Transverse colon (tissue), 4 donors: ENCODE measurements at regions not wholly inside any gene's neighbourhood (a gene's known extent, or its start where the extent isn't known, plus 50 kb on each side); places are given as distances from the start of the nearest gene placed in this dataset.

ENCODE experiments used
- DNase-seq: peaks from one replicate; pipeline ENCODE4 v3.0.0-alpha.2; 2019
- H3K27ac ChIP-seq, 4 donors: fragments of 200-600 bp; sonication (generic); 2 replicates each; pipeline ENCODE4 v1.5.1; 2016 to 2018; ENCODE audit warnings: inconsistent platforms in 4 of 4
- H3K27me3 ChIP-seq: fragments of 200-600 bp; sonication (generic); 2 replicates; pipeline ENCODE4 v1.5.1; 2017; ENCODE audit warnings: inconsistent platforms
- H3K36me3 ChIP-seq, 4 donors: fragments of 200-600 bp; sonication (generic); 2 replicates each; pipeline ENCODE4 v1.5.1; 2017 to 2019; ENCODE audit warnings: inconsistent platforms in 4 of 4
- H3K4me1 ChIP-seq, 4 donors: fragments of 200-600 bp; sonication (generic); 2 replicates each; pipeline ENCODE4 v1.5.1; 2017 to 2020; ENCODE audit warnings: inconsistent platforms in 4 of 4
- H3K4me3 ChIP-seq, 4 donors: fragments of 200-600 bp; sonication (generic); 1 replicate in 1 of 4; 2 replicates in 3 of 4; pipeline versions ENCODE4 v1.5.1 to v1.6.1; 2017 to 2019; ENCODE audit warnings: inconsistent platforms in 4 of 4
- H3K9me3 ChIP-seq, 2 donors: fragments of 200-600 bp; sonication (generic); 2 replicates each; pipeline ENCODE4 v1.5.1; 2017 to 2019; ENCODE audit warnings: inconsistent platforms in 2 of 2
- EP300 ChIP-seq: sonication (generic); formaldehyde crosslinking; IDR thresholded peaks from one replicate; pipeline ENCODE4 v1.6.1; 2017; ENCODE audit warnings: antibody characterized with exemption, low read depth
- POLR2A ChIP-seq: fragments of 450-650 bp; IDR thresholded peaks from one replicate; pipeline ENCODE4 v1.6.1; 2016; ENCODE audit warnings: antibody characterized with exemption, mild to moderate bottlenecking, moderate library complexity
- POLR2AphosphoS5 ChIP-seq, 3 donors: sonication (generic); formaldehyde crosslinking; IDR thresholded peaks; one replicate each; pipeline ENCODE4 v1.6.1; 2016; ENCODE audit warnings: antibody characterized with exemption in 3 of 3
- in situ Hi-C, 4 donors: fragments of 200-750 bp; cut with MboI; loops; one replicate each; pipeline versions ENCODE4 v1.15.0 to v1.15.1; 2017; ENCODE audit warnings: low sequenced_read_pairs in 3 of 4, low pct_ligation_motif_present in 1 of 4, low pct_unique_long_range_greater_than_20kb in 1 of 4
- intact Hi-C: fragments of 100-400 bp; cut with DNase I; formaldehyde crosslinking; loops from one replicate; pipeline ENCODE4 v1.15.1; 2023; ENCODE audit warnings: low total_unique reads
- TF ChIP-seq, protein P1 (sequence below), 5 experiments: fragments of 200-600 bp in 3 of 5; fragments of 450-650 bp in 2 of 5; sonication (generic) in 3 of 5; IDR thresholded peaks; 1 replicate in 2 of 5; 2 replicates in 3 of 5; pipeline ENCODE4 v1.5.1; 2016 to 2017; ENCODE audit warnings: antibody characterized with exemption in 5 of 5, inconsistent platforms in 3 of 5, mild to moderate bottlenecking in 2 of 5, moderate library complexity in 1 of 5

DNA sequence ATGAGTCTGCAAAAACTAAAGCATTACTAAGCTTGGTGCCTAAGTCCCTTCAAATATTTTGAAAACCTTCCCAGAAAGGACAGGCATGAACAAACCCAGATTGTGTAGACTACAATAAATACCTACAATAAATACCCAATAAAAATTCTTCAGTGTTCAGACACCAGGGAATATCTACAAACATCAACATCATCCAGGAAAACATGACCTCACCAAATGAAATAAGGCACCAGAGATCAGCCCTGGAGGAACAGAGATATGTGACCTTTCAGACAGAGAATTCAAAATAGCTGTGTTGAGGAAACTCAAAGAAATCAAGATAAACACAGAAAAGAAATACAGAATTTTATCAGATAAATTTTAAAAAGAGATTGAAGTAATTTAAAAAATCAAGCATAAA, 57.8 kb upstream of the NLRP2B start:
- Histone ChIP-seq H3K36me3 (no peaks in the 10 kb centered on the region), H3K27me3 (no peaks in the 10 kb centered on the region), H3K27ac (no peak overlapping the region), H3K9me3 (no peaks in the 10 kb centered on the region), H3K4me3 (no peak overlapping the region), H3K4me1 (no peaks in the 10 kb centered on the region)
- no peak for DNase-seq
- TF ChIP-seq, protein P1, sequence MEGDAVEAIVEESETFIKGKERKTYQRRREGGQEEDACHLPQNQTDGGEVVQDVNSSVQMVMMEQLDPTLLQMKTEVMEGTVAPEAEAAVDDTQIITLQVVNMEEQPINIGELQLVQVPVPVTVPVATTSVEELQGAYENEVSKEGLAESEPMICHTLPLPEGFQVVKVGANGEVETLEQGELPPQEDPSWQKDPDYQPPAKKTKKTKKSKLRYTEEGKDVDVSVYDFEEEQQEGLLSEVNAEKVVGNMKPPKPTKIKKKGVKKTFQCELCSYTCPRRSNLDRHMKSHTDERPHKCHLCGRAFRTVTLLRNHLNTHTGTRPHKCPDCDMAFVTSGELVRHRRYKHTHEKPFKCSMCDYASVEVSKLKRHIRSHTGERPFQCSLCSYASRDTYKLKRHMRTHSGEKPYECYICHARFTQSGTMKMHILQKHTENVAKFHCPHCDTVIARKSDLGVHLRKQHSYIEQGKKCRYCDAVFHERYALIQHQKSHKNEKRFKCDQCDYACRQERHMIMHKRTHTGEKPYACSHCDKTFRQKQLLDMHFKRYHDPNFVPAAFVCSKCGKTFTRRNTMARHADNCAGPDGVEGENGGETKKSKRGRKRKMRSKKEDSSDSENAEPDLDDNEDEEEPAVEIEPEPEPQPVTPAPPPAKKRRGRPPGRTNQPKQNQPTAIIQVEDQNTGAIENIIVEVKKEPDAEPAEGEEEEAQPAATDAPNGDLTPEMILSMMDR (IDR thresholded peaks at IDR 0.05): no peak
- no peak for TF ChIP-seq POLR2AphosphoS5 (IDR thresholded peaks at IDR 0.05)
- TF ChIP-seq EP300: no peak
- TF ChIP-seq POLR2A: no peak
- in situ Hi-C loops: no loop called here
- intact Hi-C loops: no loop called here
